ENCODE measurements at regions not wholly inside any gene's neighbourhood (a gene's known extent, or its start where the extent isn't known, plus 50 kb on each side); places are given as distances from the start of the nearest gene placed in this dataset.
"Not testable (repeated sequence)": the region's sequence is repeated elsewhere in the genome, so short reads cannot be mapped to it uniquely, and the experiment has no call there.

DNA sequence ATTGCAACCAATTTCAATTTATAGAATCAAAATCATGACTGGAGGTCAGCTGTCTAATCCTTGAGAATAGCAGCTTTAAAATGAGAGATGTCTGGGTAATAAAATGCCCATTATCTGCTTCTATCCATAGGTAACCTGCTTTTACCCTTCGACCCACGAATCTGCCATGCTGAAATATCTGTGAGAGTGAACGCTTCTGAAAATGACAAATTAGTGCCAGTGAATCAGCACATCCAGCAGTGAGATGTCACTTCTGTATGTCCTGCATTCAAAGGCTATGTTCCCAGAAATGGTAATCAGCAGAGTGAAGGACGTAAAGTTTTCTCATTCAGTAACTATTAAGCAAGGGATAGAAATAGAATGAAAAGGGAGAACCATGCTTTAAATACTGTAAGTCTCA lies 532.4 kb upstream of the ITGA1 start:
- DNase-seq = no peak

DNA sequence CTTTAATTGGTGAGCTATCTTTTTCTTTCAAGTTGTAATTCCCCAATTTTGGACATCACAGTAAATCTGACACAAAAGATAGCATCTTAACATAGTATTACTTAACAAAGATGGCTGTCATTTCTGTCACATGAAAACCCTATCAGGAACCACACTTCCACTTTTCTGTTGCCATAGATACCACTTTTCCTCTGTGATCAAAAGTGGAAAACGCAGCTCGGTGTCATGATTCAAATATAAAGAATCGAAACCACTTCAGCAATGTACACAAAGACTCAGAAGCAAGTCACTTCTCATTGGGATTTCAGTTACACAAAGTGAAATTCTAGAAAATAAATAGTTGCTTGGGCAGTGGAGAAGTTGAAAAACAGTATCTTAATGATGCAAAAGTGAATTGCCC lies 524.9 kb upstream of the ITGA1 start:
- no peak for DNase-seq

DNA sequence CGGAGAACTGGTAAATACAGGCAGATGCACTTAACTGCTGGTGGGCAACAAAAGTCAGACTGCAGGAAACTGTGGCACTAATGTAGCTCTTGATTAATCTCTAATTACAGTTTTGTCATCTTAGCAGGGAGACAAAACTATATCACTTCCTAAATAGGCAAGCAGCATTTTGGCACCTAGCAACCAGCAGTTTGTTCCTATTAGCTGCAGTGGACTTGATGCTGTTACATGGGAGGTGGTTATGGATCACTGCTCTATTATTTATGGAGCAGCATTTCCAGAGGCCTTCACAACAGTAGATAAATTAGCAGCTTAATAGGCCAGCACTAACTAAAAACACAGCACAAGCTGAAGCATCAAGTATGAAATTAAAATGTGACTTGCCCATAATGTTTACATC lies 518.3 kb upstream of the ITGA1 start:
- DNase-seq = no peak

DNA sequence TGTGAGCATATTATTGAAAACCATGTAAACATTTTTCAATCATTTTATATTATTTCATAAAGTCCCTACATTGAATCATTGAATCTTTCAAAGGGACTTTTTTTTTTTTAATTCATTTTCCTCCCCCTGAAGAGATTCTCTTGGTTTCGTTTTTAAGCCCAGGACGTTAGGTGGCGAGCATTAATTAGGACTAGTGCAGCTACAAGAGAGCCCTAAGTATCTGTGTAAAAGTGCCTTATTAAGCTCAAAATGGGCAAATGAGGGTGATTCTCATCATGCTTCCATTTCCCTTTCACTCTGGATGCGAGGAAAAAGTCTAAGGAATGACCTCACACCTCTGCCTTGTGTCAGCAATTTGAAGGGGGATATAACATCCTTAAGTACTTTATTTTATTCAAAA lies 517.9 kb upstream of the ITGA1 start:
- no peak for DNase-seq

DNA sequence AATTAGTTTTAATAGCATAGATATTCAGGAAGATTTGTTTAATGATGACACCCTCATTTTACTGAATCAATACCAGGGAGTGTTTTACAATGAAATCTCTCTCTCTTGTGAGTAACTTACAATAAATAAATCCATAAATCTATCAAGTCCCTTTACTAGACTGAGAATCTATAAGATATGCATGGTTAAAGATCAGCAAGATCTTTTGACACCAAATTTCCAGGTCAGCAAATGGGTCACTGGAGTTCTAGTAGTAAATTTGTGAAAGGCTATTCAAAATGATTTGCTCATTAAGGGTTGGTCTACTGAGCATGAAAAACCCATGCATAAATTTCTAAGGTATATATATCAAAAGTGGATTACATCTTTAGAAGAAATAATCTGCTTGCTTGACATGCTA lies 512.1 kb upstream of the ITGA1 start:
- no peak for DNase-seq

DNA sequence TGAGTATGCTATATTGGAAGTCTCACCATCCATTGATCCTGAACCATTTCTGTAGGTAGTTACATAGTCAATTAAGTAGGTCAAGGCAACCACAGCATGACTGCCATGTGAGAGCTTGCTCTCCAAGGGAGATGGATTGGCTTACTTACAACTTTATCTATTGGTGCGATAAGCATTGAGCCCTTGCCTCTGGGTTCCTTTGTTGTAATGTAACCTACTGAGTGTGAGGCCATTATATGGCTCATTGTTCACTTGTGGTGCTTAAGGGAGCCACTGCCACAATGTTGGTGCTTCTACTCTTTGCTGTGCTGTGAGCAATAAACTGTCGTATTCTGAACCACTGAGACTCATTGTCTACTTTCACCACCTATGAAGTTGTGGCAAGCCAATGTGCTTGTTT lies 510.6 kb upstream of the ITGA1 start:
- no peak for DNase-seq

DNA sequence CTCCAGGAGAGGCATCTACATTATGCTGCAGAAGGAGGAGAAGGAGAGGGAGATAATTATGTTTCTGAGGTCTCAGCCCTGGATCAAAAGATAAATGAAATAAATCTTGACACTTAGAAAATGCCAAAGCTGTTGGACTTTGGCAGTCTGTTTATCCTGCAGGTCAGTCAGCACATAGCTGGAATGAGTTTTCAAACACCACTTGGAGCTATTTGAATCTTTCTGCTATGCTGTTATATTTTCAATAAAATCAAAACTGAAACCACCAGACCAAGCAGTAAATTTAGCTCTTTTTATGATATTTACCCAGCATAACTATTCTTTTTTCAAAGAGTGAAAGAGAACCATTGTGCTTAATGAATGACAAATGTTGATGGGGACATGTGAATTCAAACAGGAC lies 505.1 kb upstream of the ITGA1 start:
- DNase-seq = no peak

DNA sequence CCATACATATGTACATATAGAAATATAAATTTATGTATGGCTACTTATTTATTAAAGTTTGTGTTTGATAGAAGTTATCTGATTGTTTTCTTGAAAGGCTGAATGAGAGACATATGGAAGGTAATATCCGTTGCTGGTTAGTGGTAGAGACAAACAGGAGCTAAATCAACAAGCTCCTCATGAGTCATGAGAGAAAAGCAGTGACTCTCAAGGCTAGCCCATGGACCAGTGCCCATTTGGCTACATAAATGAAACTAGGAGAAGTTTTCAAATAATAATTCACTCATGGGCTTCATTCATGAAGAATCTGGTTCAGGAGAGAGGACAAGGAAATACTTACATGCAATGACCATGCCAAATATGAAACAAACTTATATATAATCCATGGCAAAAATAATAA lies 504.5 kb upstream of the ITGA1 start:
- DNase-seq = no peak

DNA sequence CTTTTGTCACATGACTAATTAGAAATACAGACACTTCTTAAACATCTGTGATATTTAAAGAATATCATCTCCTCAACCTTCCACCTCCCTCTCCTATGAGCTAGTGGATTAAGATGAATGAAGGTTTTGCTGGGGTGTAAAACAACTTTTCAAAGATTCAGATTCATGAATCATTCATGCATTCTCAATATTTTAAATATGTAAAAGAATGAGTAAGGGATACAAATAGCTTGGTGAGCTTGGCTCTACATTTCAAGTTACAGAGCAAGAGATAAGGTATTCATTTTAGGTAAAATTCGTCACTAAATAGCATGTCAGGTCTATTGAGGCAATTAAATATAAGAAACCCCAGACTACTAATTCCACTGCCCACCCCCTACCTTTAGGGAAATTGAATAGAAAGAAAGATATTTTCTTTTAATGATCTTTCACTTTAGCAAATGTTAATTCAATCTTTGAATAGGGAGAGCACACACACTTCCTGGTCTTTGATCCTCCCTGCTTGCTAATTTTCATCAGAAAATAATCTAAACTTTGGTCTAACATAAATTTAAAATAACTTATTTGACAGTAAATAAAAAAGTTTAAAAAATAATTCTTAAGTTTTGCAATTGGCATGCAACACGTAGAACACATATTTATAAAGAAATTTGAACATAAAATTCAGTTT lies 486.9 kb upstream of the ITGA1 start:
- no peak for DNase-seq

DNA sequence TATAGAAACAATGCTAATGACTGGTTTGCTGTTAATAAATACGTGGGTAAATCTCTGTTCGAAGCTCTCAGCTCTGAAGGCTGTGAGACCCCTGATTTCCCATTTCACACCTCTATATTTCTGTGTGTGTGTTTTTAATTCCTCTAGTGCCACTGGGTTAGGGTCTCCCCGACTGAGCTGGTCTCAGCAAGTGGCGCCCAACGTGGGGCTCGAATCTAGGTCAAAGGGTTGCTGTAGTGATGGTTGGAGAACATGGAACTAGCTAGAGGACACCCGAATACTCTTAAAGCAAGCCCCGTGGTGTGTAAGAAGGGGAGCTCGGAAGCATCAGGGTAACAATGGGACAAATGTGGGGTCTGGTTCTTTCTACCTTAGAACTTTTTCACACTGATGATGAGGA lies 482.9 kb upstream of the ITGA1 start:
- not testable (repeated sequence) for DNase-seq

DNA sequence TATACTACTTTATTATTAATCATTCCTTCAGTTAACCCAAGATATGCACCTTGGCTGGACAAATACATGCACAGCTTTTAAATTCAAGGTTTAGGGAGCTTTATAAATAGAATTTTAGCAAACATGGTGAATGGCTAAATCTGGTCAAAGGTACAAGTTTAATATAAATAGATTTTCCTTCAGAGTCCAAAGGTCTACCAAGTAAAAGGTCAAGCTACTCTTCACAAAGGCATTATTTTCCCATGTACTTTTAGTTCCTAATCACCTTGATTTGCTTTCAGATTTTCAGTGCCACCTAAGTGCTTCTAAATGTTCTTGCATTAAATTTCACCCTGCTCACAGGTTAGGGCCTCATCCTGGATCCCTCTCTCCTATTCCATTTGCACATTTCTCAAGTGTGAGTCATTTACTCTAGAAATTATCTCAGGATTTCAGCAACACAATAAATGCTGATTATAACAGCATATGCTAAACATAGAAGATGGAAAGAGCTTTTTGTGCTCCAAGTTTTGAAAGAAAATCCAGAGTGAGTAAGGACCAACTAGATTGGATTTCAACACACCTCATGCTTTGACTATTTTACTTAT lies 459.4 kb upstream of the ITGA1 start:
- DNase-seq = no peak

DNA sequence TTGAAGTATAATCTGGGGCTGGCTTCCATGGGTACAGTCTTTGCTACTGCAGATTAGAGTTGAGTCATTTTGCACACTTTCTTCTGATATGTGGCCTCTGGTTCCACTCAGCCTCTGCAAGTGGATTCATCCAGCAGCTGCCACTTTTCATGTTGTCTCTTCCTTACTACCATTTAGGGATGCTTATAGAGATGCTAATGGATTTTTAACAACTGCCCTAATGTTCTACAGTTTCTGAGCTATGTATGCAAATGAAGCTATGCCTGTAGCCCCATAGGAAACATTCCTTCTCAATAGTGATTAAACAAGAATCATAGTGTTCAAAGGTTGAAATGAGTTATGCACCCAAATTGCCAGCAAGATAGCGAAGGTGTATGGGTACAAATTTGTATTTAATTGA lies 456.0 kb upstream of the ITGA1 start:
- DNase-seq = no peak

DNA sequence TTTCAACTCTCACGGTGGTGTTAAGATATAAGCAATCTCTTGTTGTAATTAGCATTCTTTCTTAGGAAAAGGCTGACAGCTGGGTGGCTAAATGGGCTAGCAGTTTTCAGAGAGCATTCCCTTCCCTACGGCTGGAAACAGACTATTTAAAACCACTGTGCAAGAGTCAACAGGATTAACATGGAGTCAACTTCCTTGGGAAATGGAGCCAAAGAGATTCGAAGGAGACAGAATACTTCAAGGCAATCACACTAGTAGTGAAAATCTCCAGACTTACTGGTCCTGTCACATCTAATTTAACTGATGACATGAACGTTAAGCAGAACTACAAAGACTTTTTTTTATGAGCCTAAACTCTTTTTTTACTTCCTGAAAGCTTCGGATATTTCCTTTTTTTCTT lies 453.3 kb upstream of the ITGA1 start:
- DNase-seq = no peak

DNA sequence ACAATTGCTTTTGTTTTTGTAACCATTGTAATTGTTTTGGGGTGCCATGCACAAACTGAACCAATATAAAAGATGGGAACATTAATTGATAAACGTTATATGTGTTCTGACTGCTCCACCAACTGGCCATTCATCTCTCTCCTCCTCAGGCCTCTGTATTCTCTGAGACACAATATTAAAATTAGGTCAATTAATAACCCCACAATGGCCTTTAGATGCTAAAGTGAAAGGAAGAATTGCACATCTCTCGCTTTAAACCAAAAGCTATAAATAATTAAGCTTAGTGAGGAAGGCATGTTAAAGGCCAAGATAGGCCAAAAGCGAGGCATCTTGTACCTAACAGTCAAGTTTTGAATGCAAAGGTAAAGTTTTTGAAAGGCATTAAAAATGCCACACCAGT lies 448.4 kb upstream of the ITGA1 start:
- no peak for DNase-seq

DNA sequence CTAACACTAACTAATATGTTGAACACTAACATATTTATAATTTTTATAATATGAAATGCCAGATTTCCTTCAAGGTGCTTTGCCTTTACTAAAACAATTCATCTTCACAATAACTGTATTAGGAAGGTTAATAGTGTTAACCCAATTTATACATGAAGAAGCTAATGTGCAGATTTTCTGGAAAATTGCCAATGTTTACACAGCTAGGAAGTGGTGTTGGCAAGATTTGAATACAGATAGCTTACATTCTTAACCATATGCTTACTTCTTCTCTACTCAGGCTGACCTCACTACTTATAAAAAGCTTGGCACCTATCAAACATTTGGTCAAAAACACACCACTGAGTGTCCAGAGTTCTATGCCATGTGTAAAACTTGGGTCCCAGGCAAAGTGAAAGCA lies 445.4 kb upstream of the ITGA1 start:
- DNase-seq = no peak

DNA sequence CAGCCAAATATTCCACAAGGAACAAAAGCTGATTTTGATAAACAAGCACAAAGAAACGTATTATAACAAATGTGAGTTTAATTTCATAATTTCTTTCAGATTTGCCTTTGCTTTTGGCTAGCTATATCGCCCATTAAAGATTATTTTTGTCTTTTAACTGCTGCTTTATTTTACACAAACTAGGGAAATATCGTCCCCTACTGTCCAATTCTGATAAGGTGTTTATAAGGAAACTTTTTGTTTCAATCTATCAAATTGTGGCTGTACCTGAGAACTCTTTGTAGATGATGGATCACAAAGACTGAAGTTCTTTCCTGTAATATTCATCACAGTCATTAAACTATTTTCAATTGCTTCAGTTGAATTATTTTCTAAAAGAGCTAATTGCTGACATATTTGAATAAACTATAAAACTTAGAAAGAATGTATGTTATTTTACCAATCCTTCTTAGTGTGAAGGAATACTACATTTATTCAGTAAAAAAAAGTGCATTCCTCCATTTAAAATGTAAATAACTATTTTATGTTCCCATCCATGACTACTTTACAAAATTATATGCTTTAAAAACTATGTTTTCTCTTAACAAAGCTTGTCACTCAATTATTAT lies 431.3 kb upstream of the ITGA1 start:
- DNase-seq = no peak

DNA sequence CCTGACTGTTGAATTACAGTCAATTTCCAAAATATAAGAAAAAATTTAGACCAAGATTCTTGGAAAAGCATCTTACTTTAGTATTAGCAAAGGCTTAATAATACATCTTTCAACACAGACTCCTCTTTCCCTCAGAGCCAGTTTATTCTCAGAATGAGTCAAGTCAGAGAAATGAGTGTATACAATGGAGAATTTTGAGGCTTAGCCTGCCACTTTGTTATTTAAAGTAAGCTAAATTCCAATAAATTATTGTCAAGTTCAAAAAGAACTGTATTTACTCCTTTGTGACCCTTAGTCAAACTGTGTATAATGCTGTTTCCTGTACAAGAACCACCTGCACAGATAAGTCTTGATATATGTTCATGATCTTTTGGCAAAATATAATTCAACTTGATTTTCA lies 428.5 kb upstream of the ITGA1 start:
- DNase-seq = no peak

DNA sequence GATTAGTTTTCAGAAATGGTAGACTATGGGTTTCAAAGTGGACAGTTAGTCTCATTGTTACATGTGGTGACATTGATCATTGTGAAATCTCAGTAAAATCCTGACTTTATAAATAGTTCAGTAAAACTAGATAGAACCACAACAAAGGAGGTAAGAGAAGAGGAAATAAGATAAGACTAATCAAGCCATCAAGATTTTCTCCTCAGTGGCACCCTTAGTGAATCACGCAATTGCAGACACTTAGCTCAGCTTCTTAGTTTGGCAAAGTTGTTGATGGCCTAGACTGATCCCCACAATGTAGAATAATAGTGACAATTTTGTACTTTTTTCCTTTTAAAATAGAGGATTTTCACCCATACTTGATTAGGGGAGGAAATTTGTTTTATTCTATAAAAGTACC lies 426.7 kb upstream of the ITGA1 start:
- no peak for DNase-seq

DNA sequence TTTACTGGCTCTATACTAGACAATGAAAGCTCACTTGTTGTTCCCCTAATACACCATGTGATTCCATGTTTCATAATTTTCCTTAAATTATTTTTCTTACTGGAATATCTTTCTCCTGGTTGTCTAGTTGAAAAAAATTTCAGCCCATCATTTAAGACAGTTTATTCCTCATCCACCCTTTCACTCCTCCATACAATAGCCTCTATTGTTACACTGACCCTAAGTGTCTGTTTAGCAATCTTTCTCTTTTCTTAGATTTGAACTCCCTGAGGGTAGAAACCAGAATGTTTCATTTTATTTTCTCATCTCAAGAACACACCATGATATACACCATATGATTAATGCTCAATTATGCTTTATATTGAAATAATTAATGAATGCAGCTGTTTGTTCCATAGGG lies 413.4 kb upstream of the ITGA1 start:
- DNase-seq = no peak

DNA sequence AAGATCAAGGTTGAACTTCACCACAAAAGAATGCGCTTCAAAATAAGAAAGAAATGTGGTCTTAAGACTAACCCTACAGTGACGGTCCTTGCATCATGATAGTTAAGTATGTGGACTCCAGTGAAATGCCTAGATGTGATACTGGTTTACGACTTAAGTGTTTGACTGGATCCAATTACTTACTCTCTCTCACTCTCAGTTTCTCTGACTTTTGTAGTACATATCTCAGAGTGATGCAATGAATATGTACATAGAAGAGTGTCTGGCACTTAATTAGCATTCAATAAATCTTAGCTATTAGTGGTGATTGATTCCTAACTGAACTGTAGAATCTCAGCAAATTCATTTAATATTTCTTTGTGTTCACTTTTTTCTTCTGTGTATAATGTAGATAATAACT lies 411.7 kb upstream of the ITGA1 start:
- no peak for DNase-seq

DNA sequence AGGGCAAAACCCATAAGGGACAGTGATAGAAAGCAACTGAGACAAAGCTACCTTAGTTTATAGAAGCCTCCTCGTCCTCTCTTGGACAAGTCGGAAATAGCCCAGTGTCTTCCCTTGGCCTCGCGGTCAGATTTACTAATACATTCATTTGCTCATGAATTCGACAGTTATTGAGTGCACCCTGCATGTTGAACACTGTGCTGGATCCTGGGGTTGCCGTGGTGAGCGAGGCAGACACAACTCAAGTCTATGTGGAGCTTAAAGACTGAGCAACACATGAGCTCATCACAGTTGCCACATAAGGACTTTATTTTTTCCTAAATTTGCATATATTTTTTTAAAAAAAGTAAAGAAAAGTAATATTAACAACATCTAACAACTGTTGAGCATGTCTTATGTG lies 411.1 kb upstream of the ITGA1 start:
- DNase-seq = no peak

DNA sequence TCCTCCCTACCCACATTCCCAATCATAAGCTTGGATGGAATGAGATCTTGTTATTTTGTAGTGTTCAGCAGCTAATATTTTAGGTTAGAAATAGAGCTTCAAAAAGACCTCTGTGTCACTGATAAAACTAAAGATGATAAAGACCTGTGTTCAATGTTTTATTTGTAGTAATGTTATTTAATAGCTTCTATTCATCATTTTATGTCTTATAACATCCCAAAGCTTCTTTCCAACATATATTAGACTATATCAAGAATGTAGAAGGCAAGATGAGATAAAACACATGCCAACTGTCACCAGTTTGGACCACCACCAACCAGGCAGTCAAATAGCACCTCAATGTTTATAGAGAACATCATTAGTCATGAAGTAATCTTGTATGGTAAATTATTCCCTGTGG lies 409.5 kb upstream of the ITGA1 start:
- no peak for DNase-seq

DNA sequence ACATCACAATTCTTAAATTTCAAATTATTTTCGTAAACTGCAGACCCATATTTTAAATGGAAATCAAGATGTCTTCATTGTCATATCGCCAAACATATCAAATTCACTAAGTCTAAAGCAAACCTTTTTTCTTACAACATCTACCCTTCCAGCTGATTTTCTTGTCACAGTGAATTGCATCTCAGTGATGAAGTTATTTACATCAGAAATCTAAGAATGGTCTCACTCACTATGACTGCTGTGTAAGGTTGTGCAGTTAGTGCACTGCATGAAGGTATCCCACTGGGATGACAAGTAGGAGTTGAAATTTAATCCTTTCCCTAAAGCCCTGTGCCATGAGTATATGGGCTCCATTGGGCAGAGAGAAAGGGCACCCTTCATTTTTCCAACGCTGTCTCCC lies 399.4 kb upstream of the ITGA1 start:
- DNase-seq = no peak

DNA sequence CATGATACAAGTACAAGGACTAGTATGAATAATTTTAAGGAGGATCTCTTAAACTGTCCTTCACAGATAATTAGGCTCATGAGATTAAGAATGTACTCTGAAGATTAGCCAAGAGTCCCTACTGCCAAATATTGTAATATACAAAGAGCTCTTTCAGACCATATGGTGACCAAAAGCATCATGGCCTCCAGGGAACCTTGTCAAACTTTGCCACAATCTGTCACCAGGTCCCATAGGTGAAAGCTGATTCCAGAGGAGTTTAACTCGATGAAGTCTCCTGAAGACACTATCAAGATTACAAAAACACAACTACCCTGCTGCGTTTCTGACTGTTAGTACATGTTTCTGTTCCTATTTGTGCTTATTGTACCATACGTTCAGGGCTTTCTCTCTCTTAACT lies 395.4 kb upstream of the ITGA1 start:
- no peak for DNase-seq

DNA sequence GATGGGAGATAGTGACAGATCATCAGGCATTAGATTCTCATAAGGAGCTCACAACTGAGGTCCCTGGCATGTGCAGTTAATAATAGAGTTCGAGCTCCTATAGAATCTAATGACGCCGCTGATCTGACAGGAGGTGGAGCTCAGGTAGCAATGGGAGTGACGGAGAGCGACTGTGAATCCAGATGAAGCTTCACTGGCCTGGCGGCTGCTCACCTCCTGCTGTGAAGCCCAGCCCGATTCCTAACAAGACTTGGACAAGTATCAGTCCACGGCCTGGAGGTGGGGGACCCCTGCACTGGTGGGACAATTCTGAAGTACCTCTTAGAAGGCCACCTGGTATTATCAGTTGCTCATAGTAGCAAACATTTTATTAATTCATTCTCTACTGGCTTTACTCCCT lies 377.9 kb upstream of the ITGA1 start:
- no peak for DNase-seq
